ENCODE measurements at regions not wholly inside any gene's neighbourhood (a gene's known extent, or its start where the extent isn't known, plus 50 kb on each side); places are given as distances from the start of the nearest gene placed in this dataset.

GRCh38 chr6:44049163-44049988, 77.9 kb downstream of the MRPL14 start:
- no peak for DNase-seq (ENCODE audit: low spot score)
- H3K4me3 ChIP-seq, result no peak overlapping the region
- no peak for TF ChIP-seq CTCF (IDR thresholded peaks at IDR 0.05)
- H3K27ac ChIP-seq, result no peak overlapping the region

GRCh38 chr6:44048277-44048676, 79.0 kb downstream of the MRPL14 start:
- H3K4me3 ChIP-seq, result no peak overlapping the region
- TF ChIP-seq CTCF (IDR thresholded peaks at IDR 0.05), result no peak
- DNase-seq (ENCODE audit: low spot score), result no peak
- no peak overlapping the region for H3K27ac ChIP-seq

- TF ChIP-seq CTCF (IDR thresholded peaks at IDR 0.05), result no peak
- DNase-seq (ENCODE audit: low spot score), result no peak
- H3K27ac ChIP-seq, result no peak overlapping the region
- H3K4me3 ChIP-seq, result no peak overlapping the region
Observed at GRCh38 chr6:44047801-44048200, 79.5 kb downstream of the MRPL14 start.

GRCh38 chr6:44047179-44047546, 80.1 kb downstream of the MRPL14 start:
- Histone ChIP-seq H3K27ac (no peak overlapping the region), H3K4me3 (no peak overlapping the region)
- no peak for DNase-seq (ENCODE audit: low spot score)
- TF ChIP-seq CTCF (IDR thresholded peaks at IDR 0.05), result no peak

GRCh38 chr6:44046516-44047178, 80.6 kb downstream of the MRPL14 start:
- no peak for TF ChIP-seq CTCF (IDR thresholded peaks at IDR 0.05)
- no peak for DNase-seq (ENCODE audit: low spot score)
- H3K4me3 ChIP-seq, result no peak overlapping the region
- no peak overlapping the region for H3K27ac ChIP-seq

- no peak overlapping the region for H3K27ac ChIP-seq
- no peak overlapping the region for H3K4me3 ChIP-seq
- DNase-seq (ENCODE audit: low spot score), result no peak
- TF ChIP-seq CTCF (IDR thresholded peaks at IDR 0.05), result no peak
Observed at GRCh38 chr6:44045672-44046015, 81.6 kb downstream of the MRPL14 start.

All from coronary artery (tissue), 2 donors.